H1 (cell line): ENCODE measurements at regions not wholly inside any gene's neighbourhood (a gene's known extent, or its start where the extent isn't known, plus 50 kb on each side); places are given as distances from the start of the nearest gene placed in this dataset.

Experiments
- CTCF ChIA-PET: fragments of 300-600 bp; sonication (Branson Sonifier 250); formaldehyde crosslinking; loops from one replicate; lab custom pipeline; 2021; ENCODE audit not compliant: partially characterized antibody; lab: Charles Lee
- POLR2A ChIA-PET: fragments of 300-600 bp; sonication (Branson Sonifier 250); formaldehyde crosslinking; loops from one replicate; lab custom pipeline; 2021; ENCODE audit warnings: inconsistent platforms; ENCODE audit not compliant: partially characterized antibody; lab: Charles Lee
- DNase-seq, 2 experiments: peaks; one replicate each; pipeline versions ENCODE4 v3.0.0 to v3.0.0-alpha.2; 2010 to 2022; ENCODE audit warnings: low spot score in 2 of 2, low read depth in 1 of 2, mixed read lengths in 1 of 2
- FAIRE-seq: peaks from 2 replicates; lab custom pipeline; 2011; peaks lifted over from hg19 to GRCh38; lab: Jason Lieb, UNC
- H2AFZ ChIP-seq: 2 replicates; pipeline ENCODE4 v1.8.1; 2012; ENCODE audit warnings: low read length, inconsistent platforms
- H2AK5ac ChIP-seq: 2 replicates; pipeline ENCODE4 v1.6.1; 2013; ENCODE audit warnings: low read depth, low read length
- H2BK120ac ChIP-seq: replicated peaks from 2 replicates; pipeline ENCODE3; 2013; ENCODE audit warnings: low read depth, low read length, inconsistent platforms
- H2BK12ac ChIP-seq: 2 replicates; pipeline ENCODE4 v1.6.1; 2013; ENCODE audit warnings: low read depth, low read length
- H2BK15ac ChIP-seq: 2 replicates; pipeline ENCODE4 v1.6.1; 2013; ENCODE audit warnings: low read length
- H2BK20ac ChIP-seq: 2 replicates; pipeline ENCODE4 v1.6.1; 2013; ENCODE audit warnings: low read length
- H2BK5ac ChIP-seq: 2 replicates; pipeline ENCODE4 v1.6.1; 2013; ENCODE audit warnings: low read depth, low read length
- H3K14ac ChIP-seq: 2 replicates; pipeline ENCODE4 v1.6.1; 2013; ENCODE audit warnings: inconsistent platforms; ENCODE audit not compliant: insufficient read length
- H3K18ac ChIP-seq: 2 replicates; pipeline ENCODE4 v1.6.1; 2013; ENCODE audit warnings: low read length; ENCODE audit errors: extremely low read depth
- H3K23ac ChIP-seq: 2 replicates; pipeline ENCODE4 v1.6.1; 2013; ENCODE audit warnings: inconsistent platforms; ENCODE audit not compliant: insufficient read length
- H3K23me2 ChIP-seq: 2 replicates; pipeline ENCODE4 v1.6.1; 2013; ENCODE audit warnings: low read depth, low read length
- H3K27ac ChIP-seq: 2 replicates; pipeline ENCODE4 v1.6.1; 2011; ENCODE audit warnings: low read depth, low read length, inconsistent platforms
- H3K27me3 ChIP-seq, 4 experiments: replicated peaks in 1 of 4; 1 replicate in 1 of 4; 2 replicates in 3 of 4; pipeline versions ENCODE4 v1.6.1 to v1.8.1; 2011 to 2013; ENCODE audit warnings: low read length in 3 of 4, mild to moderate bottlenecking in 3 of 4, inconsistent platforms in 2 of 4, mixed read lengths in 2 of 4, moderate library complexity in 1 of 4; ENCODE audit not compliant: control insufficient read depth in 3 of 4, insufficient read depth in 3 of 4; ENCODE audit errors: extremely low read depth in 1 of 4
- H3K36me3 ChIP-seq, 4 experiments: 2 replicates each; pipeline versions ENCODE4 v1.6.1 to v1.8.1; 2011 to 2013; ENCODE audit warnings: mild to moderate bottlenecking in 4 of 4, low read length in 3 of 4, moderate library complexity in 2 of 4, control low read depth in 1 of 4, inconsistent platforms in 1 of 4; ENCODE audit not compliant: insufficient read depth in 4 of 4, control insufficient read depth in 2 of 4
- H3K4ac ChIP-seq: replicated peaks from 2 replicates; pipeline ENCODE3; 2013; ENCODE audit warnings: low read length, low read depth, mixed read lengths, inconsistent platforms; ENCODE audit not compliant: insufficient read length
- H3K4me1 ChIP-seq, 4 experiments: replicated peaks in 1 of 4; 1 replicate in 1 of 4; 2 replicates in 3 of 4; pipeline versions ENCODE4 v1.6.1 to v1.8.1; 2011 to 2013; ENCODE audit warnings: low read length in 3 of 4, inconsistent platforms in 2 of 4, mixed read lengths in 1 of 4; ENCODE audit not compliant: insufficient read depth in 4 of 4, control insufficient read depth in 3 of 4
- H3K4me2 ChIP-seq, 2 experiments: 2 replicates each; pipeline versions ENCODE4 v1.6.1 to v1.8.1; 2011 to 2013; ENCODE audit warnings: low read depth in 2 of 2, low read length in 2 of 2, control low read depth in 1 of 2, inconsistent platforms in 1 of 2, mild to moderate bottlenecking in 1 of 2; ENCODE audit not compliant: insufficient read depth in 1 of 2
- H3K4me3 ChIP-seq, 4 experiments: fragments of 200-600, 300-600 bp in 1 of 4; sonication (generic), shearing (Covaris generic), sonication (Bioruptor Twin) in 1 of 4; 2 replicates each; pipeline versions ENCODE4 v1.5.1 to v1.8.1; 2011 to 2016; ENCODE audit warnings: low read length in 4 of 4, low read depth in 3 of 4, control low read depth in 2 of 4, inconsistent platforms in 2 of 4, mild to moderate bottlenecking in 2 of 4, mixed read lengths in 1 of 4, moderate library complexity in 1 of 4; ENCODE audit not compliant: insufficient read depth in 2 of 4; ENCODE audit errors: extremely low read depth in 1 of 4
- H3K56ac ChIP-seq: replicated peaks from 2 replicates; pipeline ENCODE3; 2013; ENCODE audit warnings: low read depth, mild to moderate bottlenecking, mixed read lengths, low read length, inconsistent platforms; ENCODE audit not compliant: insufficient read length
- H3K79me1 ChIP-seq: 2 replicates; pipeline ENCODE4 v1.6.1; 2013; ENCODE audit warnings: low read depth, low read length, control low read depth
- H3K79me2 ChIP-seq, 2 experiments: 2 replicates each; pipeline versions ENCODE4 v1.6.1 to v1.8.1; 2012 to 2013; ENCODE audit warnings: low read length in 2 of 2, mild to moderate bottlenecking in 2 of 2, inconsistent platforms in 1 of 2; ENCODE audit not compliant: insufficient read depth in 2 of 2, control insufficient read depth in 1 of 2
- H3K9ac ChIP-seq, 4 experiments: replicated peaks in 1 of 4; 1 replicate in 1 of 4; 2 replicates in 3 of 4; pipeline versions ENCODE4 v1.6.1 to v1.8.1; 2011 to 2013; ENCODE audit warnings: low read depth in 3 of 4, low read length in 3 of 4, control low read depth in 2 of 4, mild to moderate bottlenecking in 2 of 4, moderate library complexity in 2 of 4, inconsistent platforms in 1 of 4; ENCODE audit errors: extremely low read depth in 1 of 4
- H3K9me3 ChIP-seq, 2 experiments: 2 replicates each; pipeline versions ENCODE4 v1.6.1 to v1.8.1; 2012 to 2013; ENCODE audit warnings: mild to moderate bottlenecking in 2 of 2, moderate library complexity in 2 of 2, control low read depth in 1 of 2, inconsistent platforms in 1 of 2, low read depth in 1 of 2, low read length in 1 of 2, mixed read lengths in 1 of 2; ENCODE audit not compliant: insufficient read depth in 2 of 2
- H4K20me1 ChIP-seq, 2 experiments: replicated peaks in 1 of 2; 2 replicates each; pipeline versions ENCODE3 to v1.8.1; 2011 to 2013; ENCODE audit warnings: inconsistent platforms in 2 of 2, low read length in 2 of 2, mild to moderate bottlenecking in 1 of 2; ENCODE audit not compliant: insufficient read depth in 2 of 2, control insufficient read depth in 1 of 2
- H4K5ac ChIP-seq: 2 replicates; pipeline ENCODE4 v1.6.1; 2013; ENCODE audit warnings: low read length, low read depth, mixed read lengths, inconsistent platforms; ENCODE audit not compliant: insufficient read length
- H4K8ac ChIP-seq: 2 replicates; pipeline ENCODE4 v1.8.0; 2013; ENCODE audit warnings: mild to moderate bottlenecking, moderate library complexity, low read length, inconsistent platforms; ENCODE audit not compliant: insufficient read depth; ENCODE audit errors: extremely low read depth
- H4K91ac ChIP-seq: replicated peaks from 2 replicates; pipeline ENCODE3; 2013; ENCODE audit warnings: low read length, mixed read lengths, inconsistent platforms; ENCODE audit not compliant: insufficient read length
- CTBP2 ChIP-seq: IDR thresholded peaks from 2 replicates; pipeline ENCODE4 v1.7.0; 2011; ENCODE audit warnings: borderline replicate concordance, mild to moderate bottlenecking, moderate library complexity, mixed read lengths, low read length; ENCODE audit not compliant: insufficient read depth, insufficient read length
- MAX ChIP-seq: IDR thresholded peaks from 2 replicates; pipeline ENCODE4 v1.6.1; 2012; ENCODE audit warnings: inconsistent platforms
- SRF ChIP-seq: IDR thresholded peaks from 2 replicates; pipeline ENCODE4 v1.6.1; 2011; ENCODE audit warnings: mild to moderate bottlenecking, low read depth, low read length, moderate library complexity
- TCF12 ChIP-seq: IDR thresholded peaks from 2 replicates; pipeline ENCODE4 v1.6.1; 2011; ENCODE audit warnings: low read depth, mild to moderate bottlenecking, low read length
- USF2 ChIP-seq: IDR thresholded peaks from 2 replicates; pipeline ENCODE4 v1.6.1; 2011; ENCODE audit warnings: low read length, improper control_type of control experiment
- ZNF274 ChIP-seq: IDR thresholded peaks from 2 replicates; pipeline ENCODE4 v1.7.0; 2012; ENCODE audit warnings: low read length, borderline replicate concordance; ENCODE audit errors: extremely low read depth
- WGBS, 2 experiments: shearing (Covaris generic) in 1 of 2; methylation state at CpG; one replicate each; pipeline versions ENCODE4 v1.1.6 to v1.1.7; 2013 to 2015; ENCODE audit warnings: low lambda C conversion rate in 2 of 2, mixed read lengths in 2 of 2, inconsistent platforms in 1 of 2, low coverage in 1 of 2, missing lambda C conversion rate in 1 of 2; ENCODE audit not compliant: insufficient replicate concordance in 2 of 2, insufficient coverage in 1 of 2, insufficient read length in 1 of 2; ENCODE audit errors: extremely low coverage in 1 of 2, missing lambda C conversion rate in 1 of 2; 5-methylcytosine and 5-hydroxymethylcytosine counted together

GRCh38 chr11:128315933-128316332 is 271.4 kb downstream of the ETS1 start:
- Histone ChIP-seq H3K14ac (no peak overlapping the region), H2AFZ (no peak overlapping the region), H3K23me2 (no peaks in the 10 kb centered on the region), H2BK20ac (no peak overlapping the region), H3K79me1 (no peaks in the 10 kb centered on the region), H2BK5ac (no peak overlapping the region), H3K79me2 (no peaks in the 10 kb centered on the region), H3K9ac (no peak overlapping the region), H2BK15ac (no peak overlapping the region), H2BK12ac (no peak overlapping the region), H3K4me2 (no peak overlapping the region)
- POLR2A ChIA-PET, result no interaction called here
- no peak for TF ChIP-seq MAX
- TF ChIP-seq CTBP2, result no peak
- TF ChIP-seq USF2, result no peak
- TF ChIP-seq SRF, result no peak
- TF ChIP-seq TCF12, result no peak
- no peak for TF ChIP-seq ZNF274
- TF ChIP-seq, all 59 proteins: peak for 0
- DNase-seq (no peak), FAIRE-seq (no peak)
- Histone ChIP-seq H3K4me3 (no peak overlapping the region), H3K4ac (no peak overlapping the region), H3K36me3 (no peaks in the 10 kb centered on the region), H2AK5ac (no peak overlapping the region), H3K56ac (no peak overlapping the region), H4K20me1 (no peaks in the 10 kb centered on the region), H2BK120ac (no peak overlapping the region), H3K23ac (no peak overlapping the region), H3K9me3 (peaks cover 7 to 9% of the 10 kb centered on the region in 2 experiments), H4K91ac (no peak overlapping the region), H3K27me3 (peaks cover 0 to 1% (median 0%) of the 10 kb centered on the region in 4 experiments; a peak in 1 of 7 replicates), H3K18ac (no peak overlapping the region), H3K4me1 (no peaks in the 10 kb centered on the region), H3K27ac (no peak overlapping the region), H4K8ac (no peak overlapping the region), H4K5ac (no peak overlapping the region)
- CTCF ChIA-PET, result interaction anchor here (0.6 to 0.8 kb wide), 2 partner anchors 28 to 33 kb away, joined by 3 read pairs; no protein-coding TSS in a partner anchor
- whole genome bisulfite sequencing, 2 experiments, result 83% methylated on average over 3 of the region's 3 CpGs; no CpG with 5 or more reads in 1 of the 2 experiments
